Ammon's horn (tissue), 1 donor: ENCODE measurements at regions not wholly inside any gene's neighbourhood (a gene's known extent, or its start where the extent isn't known, plus 50 kb on each side); places are given as distances from the start of the nearest gene placed in this dataset.

Experiments used
- DNase-seq: peaks from one replicate; pipeline ENCODE4 v3.0.0-alpha.2; 2016; ENCODE audit warnings: low spot score

- no peak for DNase-seq
Measured at GRCh38 chr5:4518903-4519672, 621.0 kb upstream of the ADAMTS16 start.

DNA sequence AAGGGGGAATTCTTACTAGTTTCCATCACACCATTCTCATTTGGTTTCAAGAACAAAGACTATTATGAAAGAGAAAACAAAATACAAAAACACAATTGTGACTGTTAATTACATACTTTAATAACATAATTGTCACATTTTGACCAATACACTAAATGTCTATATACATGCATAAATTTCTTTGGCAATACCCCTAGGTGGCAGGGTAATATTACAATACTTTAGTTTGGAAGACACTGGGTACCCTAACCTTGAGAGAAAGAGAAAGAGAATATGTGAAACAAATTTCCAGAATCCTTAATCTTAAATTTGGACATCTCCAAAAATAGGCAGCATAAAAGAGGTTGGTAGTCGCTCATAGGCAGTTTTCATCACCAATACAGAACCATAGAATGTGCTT lies 619.6 kb upstream of the ADAMTS16 start:
- no peak for DNase-seq

DNA sequence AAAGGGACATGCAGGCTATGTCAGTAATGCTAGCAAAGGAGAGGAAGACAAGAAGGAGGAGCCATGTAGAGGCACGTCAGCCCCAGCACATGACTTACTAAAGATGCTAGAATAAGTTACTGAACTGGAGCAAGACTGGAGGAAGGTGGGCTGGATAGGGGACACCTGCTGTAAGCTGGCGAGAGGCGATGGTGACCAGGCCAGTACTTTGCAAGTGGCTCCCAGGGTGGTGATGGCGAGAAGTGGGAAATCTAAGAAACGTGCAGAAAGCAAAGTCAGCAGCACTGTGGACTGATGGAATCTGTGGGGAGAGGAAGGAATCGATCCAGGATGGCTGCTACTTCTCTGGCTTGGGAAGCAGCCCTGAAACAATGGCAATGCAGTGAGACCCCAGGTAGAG lies 617.1 kb upstream of the ADAMTS16 start:
- DNase-seq: no peak

DNA sequence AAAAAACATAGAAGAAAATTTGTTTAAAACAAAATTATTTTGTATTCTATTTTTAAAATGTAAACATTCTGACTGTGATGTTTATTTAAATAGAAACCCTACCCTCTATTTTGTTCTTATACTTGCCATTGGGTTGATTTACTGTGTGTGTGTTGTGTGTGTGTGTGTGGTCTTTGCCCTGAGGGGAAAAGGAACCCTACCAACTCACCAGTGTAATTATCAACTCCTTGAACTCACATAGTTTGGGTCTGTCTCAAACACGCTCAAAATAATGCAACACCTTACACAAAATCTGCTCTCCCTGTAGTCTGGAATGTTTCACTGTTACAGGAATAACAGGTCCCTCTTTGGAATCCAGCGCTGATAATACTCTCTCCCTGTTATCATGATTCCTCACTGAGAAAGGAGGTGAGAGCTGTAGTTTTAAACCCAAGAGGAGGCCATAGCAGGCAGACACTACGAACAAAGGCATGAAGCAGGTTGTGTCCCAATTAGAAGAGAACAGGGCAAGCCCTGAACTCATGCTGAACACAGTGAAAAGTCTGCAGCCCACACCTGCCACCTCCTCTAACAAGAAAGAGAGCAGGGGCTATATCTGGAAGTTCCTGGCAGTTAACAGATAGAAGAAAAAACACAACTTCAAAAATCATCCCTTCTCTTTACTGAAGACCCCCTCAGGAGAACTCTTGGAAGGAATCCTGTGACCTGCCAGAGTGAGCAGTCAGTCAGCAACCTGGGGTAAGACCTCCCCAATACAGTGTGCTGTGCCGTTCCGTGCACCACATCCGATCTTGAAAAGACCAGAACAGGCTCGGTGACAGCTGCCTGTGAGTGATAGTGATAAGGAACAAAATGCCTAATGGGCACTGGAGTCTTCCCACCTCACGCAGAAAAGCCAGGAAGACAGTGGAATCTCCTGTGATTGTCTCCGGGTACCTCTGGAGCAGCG lies 608.1 kb upstream of the ADAMTS16 start:
- DNase-seq: no peak

GRCh38 chr5:4532705-4533080 lies 607.4 kb upstream of the ADAMTS16 start:
- no peak for DNase-seq

DNA sequence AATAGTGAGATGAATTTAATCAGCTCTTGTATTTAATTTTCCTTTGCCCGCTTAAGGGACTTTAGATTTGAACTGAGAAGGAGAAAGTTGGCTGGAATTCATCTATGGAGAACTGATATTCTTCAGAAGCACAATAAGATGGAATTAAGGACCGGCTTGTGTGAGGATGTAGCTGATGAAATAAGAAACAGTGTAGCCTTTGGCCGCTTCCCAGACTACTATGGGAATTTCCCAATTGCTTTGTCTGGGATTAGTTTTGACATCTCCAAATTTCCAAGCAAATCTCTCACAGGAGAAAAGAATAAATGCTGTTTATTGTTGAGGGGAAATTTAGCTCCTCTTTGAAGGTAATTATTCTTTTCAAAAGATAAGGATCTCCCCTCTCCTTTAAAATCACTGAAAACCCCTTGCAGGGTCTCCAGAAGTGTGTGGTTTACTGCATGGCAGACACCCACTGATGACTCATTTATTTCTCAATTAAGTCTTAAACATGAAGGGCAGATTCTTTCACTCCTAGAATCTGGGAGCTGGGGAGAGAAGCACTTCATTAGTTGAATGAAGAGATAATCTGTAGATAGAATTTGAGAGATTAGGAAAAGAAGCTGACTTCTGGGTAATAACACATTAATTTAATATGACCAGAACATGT lies 606.5 kb upstream of the ADAMTS16 start:
- no peak for DNase-seq

DNA sequence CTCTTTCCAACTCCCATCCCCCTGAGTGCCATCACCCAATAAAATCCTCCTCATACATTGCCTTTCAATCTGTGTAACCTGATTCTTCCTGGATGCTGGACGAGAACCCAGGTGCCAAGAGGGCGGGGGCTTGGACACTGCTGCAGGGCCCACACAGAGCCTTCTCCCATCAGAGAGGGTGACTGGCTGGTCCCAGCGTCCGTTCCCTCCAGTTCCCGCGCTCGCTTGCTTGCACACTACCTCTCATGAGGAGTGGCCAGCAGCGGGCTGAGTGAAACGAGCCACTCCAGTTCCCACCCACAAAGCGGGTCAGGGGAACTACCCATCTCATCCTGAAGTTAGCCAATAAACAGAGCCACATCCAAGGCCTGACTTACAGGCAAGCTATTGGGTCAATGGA lies 602.6 kb upstream of the ADAMTS16 start:
- no peak for DNase-seq

DNA sequence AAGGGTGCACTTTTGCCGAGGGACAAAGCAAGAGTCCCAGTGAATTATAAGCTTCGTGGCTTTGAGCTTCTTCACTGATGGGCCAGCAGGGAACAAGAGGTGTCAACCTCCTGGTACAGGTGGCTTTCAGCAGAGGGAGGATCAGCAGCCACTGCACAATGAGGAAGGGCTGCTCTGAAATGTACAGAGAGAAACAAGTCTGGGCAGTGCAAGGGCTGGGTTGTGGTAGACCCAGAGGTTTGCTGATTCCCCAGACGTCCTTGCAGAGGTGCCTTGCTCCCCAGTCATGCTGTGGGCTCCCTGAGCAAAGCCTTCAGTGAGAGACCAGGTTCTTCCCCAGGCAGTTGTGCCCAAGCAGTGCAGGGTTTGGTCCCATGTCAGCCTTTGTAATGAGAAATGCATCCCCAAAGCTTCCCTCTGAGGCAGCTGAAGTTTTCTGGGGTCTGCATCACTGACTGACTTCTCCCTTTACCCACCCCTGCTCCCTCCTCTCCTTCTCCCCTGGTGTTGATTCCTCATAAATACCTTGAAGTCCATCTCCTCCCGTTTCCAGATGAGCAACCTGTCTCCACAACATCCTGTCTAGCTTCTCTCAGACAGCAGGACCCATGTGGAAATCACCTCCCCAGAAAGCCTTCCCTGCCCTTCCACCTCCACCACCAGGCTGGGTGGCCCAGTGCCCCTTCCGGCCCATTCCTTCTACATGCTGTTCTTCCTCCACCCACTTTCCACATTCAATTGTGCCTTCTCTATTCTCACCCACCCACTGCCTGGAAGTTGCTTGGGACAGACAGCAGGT lies 599.6 kb upstream of the ADAMTS16 start:
- no peak for DNase-seq

- DNase-seq: no peak
Measured at GRCh38 chr5:4541334-4541733, 598.8 kb upstream of the ADAMTS16 start.

- no peak for DNase-seq
Measured at GRCh38 chr5:4542145-4542778, 597.9 kb upstream of the ADAMTS16 start.

GRCh38 chr5:4544049-4544670 lies 596.0 kb upstream of the ADAMTS16 start:
- DNase-seq: no peak

DNA sequence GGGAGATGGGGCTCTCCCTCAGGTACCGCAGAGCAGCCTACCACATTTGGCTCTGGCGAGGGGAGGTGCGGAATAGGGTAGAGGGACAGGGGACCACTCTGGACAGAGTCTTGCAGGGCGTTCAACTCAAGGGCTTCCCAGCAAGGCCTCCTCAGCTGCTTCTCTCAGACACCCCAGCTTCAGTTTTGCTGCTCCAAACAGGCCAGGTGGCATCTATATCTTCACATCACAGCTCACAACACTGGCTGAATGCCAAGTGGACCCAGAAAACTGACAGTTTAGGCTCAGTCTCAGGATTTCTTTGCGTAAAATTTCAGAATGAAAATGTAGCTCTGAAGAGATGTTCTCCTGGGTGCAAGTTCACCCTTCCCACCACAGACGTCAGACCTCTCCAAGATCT lies 592.6 kb upstream of the ADAMTS16 start:
- DNase-seq: no peak

- DNase-seq: no peak
Measured at GRCh38 chr5:4548341-4548740, 591.8 kb upstream of the ADAMTS16 start.

DNA sequence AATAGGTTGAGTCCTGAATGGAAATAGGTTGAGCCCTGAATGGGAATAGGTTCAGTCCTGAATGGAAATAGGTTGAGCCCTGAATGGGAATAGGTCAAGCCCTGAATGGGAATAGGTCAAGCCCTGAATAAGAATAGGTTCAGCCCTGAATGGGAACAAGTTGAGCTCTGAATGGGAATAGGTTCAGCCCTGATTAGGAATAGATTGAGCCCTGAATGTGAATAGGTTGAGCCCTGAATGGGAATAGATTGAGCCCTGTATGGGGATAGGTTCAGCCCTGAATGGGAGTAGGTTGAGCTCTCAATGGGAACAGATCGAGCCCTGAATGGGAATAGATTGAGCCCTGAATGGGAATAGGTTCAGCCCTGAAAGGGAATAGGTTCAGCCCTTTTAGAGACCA lies 590.8 kb upstream of the ADAMTS16 start:
- no peak for DNase-seq

GRCh38 chr5:4551034-4551433 lies 589.1 kb upstream of the ADAMTS16 start:
- no peak for DNase-seq

DNA sequence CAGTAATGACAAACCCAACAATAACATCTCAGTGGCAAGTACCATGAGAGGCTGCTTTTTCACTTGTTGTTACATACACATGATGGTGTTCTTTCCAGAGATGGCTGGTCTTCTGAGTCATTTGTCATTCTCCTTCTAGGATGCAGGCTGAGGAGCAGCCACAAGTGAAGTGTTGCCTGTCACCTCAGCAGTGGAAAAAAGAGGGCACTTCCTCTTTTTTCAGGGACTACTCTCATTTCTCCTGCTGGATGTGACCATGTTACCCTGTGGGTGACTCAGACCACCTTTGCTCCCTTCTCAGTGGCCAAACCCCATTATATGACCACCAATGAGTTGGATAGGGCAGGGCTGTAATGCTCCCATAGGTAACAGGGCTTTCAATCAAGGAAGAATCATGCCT lies 587.0 kb upstream of the ADAMTS16 start:
- DNase-seq: no peak

- no peak for DNase-seq
Measured at GRCh38 chr5:4553978-4554377, 586.2 kb upstream of the ADAMTS16 start.

GRCh38 chr5:4555725-4556285 lies 584.3 kb upstream of the ADAMTS16 start:
- DNase-seq: no peak

DNA sequence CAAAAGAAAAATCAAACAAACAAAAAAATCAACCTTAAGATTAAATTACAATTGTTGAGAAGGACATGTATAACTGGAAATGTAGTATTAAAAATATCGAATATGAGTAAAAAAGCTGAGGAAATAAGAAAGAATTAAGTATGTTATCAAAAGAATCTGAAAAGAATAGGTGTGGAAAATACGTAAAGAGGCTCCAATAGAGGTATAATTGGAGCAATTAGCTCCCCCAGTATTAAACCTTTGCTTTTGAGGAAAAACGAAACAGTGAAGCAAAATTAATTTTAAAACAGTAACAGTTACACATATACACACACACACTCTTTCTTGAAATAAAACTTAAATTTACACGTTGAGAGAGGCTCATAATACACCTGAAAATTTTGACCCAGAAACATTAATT lies 578.7 kb upstream of the ADAMTS16 start:
- DNase-seq: no peak

- no peak for DNase-seq
Measured at GRCh38 chr5:4563400-4563799, 576.7 kb upstream of the ADAMTS16 start.
